ENCODE measurements at regions not wholly inside any gene's neighbourhood (a gene's known extent, or its start where the extent isn't known, plus 50 kb on each side); places are given as distances from the start of the nearest gene placed in this dataset.

DNA sequence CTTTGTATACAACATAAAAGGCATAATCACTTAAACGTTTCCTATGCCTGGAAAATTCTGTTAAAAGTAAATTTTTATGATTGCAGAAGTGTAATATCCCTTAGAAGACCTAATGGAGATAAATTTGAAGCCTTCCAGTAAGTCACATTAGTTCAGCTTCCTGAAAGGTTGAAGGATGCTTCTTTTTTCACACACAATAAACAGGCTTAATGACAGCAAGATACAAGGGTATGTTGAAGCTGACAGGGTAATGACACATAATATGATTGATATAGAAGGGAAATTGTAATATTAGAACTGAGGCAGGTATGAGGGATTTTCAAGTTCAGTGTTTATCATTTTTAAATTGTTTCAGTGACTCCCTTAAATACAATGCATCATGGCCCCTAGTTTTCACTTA lies 161.8 kb upstream of the NAALADL2 start:
- no peak for TF ChIP-seq ZFP30 (CRISPR knock-in tag; IDR thresholded peaks at IDR 0.05)
- TF ChIP-seq, protein P1, sequence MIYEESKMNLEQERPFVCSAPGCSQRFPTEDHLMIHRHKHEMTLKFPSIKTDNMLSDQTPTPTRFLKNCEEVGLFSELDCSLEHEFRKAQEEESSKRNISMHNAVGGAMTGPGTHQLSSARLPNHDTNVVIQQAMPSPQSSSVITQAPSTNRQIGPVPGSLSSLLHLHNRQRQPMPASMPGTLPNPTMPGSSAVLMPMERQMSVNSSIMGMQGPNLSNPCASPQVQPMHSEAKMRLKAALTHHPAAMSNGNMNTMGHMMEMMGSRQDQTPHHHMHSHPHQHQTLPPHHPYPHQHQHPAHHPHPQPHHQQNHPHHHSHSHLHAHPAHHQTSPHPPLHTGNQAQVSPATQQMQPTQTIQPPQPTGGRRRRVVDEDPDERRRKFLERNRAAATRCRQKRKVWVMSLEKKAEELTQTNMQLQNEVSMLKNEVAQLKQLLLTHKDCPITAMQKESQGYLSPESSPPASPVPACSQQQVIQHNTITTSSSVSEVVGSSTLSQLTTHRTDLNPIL (CRISPR knock-in tag; IDR thresholded peaks at IDR 0.05; ENCODE audit: low read depth): no peak
- no peak for TF ChIP-seq PPARA (CRISPR knock-in tag; IDR thresholded peaks at IDR 0.05; ENCODE audit: borderline replicate concordance)
- TF ChIP-seq TOX (CRISPR knock-in tag; IDR thresholded peaks at IDR 0.05; ENCODE audit: borderline replicate concordance): no peak
- TF ChIP-seq, protein P2, sequence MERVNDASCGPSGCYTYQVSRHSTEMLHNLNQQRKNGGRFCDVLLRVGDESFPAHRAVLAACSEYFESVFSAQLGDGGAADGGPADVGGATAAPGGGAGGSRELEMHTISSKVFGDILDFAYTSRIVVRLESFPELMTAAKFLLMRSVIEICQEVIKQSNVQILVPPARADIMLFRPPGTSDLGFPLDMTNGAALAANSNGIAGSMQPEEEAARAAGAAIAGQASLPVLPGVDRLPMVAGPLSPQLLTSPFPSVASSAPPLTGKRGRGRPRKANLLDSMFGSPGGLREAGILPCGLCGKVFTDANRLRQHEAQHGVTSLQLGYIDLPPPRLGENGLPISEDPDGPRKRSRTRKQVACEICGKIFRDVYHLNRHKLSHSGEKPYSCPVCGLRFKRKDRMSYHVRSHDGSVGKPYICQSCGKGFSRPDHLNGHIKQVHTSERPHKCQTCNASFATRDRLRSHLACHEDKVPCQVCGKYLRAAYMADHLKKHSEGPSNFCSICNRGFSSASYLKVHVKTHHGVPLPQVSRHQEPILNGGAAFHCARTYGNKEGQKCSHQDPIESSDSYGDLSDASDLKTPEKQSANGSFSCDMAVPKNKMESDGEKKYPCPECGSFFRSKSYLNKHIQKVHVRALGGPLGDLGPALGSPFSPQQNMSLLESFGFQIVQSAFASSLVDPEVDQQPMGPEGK (CRISPR knock-in tag; IDR thresholded peaks at IDR 0.05; ENCODE audit: borderline replicate concordance): no peak
- TF ChIP-seq TCF4 (CRISPR knock-in tag; IDR thresholded peaks at IDR 0.05; ENCODE audit: borderline replicate concordance): no peak
- TF ChIP-seq, protein P3, sequence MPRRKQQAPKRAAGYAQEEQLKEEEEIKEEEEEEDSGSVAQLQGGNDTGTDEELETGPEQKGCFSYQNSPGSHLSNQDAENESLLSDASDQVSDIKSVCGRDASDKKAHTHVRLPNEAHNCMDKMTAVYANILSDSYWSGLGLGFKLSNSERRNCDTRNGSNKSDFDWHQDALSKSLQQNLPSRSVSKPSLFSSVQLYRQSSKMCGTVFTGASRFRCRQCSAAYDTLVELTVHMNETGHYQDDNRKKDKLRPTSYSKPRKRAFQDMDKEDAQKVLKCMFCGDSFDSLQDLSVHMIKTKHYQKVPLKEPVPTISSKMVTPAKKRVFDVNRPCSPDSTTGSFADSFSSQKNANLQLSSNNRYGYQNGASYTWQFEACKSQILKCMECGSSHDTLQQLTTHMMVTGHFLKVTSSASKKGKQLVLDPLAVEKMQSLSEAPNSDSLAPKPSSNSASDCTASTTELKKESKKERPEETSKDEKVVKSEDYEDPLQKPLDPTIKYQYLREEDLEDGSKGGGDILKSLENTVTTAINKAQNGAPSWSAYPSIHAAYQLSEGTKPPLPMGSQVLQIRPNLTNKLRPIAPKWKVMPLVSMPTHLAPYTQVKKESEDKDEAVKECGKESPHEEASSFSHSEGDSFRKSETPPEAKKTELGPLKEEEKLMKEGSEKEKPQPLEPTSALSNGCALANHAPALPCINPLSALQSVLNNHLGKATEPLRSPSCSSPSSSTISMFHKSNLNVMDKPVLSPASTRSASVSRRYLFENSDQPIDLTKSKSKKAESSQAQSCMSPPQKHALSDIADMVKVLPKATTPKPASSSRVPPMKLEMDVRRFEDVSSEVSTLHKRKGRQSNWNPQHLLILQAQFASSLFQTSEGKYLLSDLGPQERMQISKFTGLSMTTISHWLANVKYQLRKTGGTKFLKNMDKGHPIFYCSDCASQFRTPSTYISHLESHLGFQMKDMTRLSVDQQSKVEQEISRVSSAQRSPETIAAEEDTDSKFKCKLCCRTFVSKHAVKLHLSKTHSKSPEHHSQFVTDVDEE (CRISPR knock-in tag; IDR thresholded peaks at IDR 0.05): no peak
- TF ChIP-seq RARB (CRISPR knock-in tag; IDR thresholded peaks at IDR 0.05): no peak
- TF ChIP-seq GLIS3 (CRISPR knock-in tag; IDR thresholded peaks at IDR 0.05): no peak
- no peak for TF ChIP-seq ESRRG (CRISPR knock-in tag; IDR thresholded peaks at IDR 0.05)
- TF ChIP-seq CSDC2 (CRISPR knock-in tag; IDR thresholded peaks at IDR 0.05): no peak
- TF ChIP-seq BACH2 (CRISPR knock-in tag; IDR thresholded peaks at IDR 0.05; ENCODE audit: borderline replicate concordance): no peak
